DOHH2 (cell line): ENCODE measurements at regions not wholly inside any gene's neighbourhood (a gene's known extent, or its start where the extent isn't known, plus 50 kb on each side); places are given as distances from the start of the nearest gene placed in this dataset.
A peak's percentile ranks its signal among the peaks of the same experiment; 100 is the strongest.

Experiments
- H3F3A ChIP-seq: fragments of 200-600 bp; sonication (generic), shearing (Covaris generic); 2 replicates; pipeline ENCODE4 v1.6.0; 2016; ENCODE audit warnings: antibody characterized with exemption, mild to moderate bottlenecking; ENCODE audit not compliant: control insufficient read depth, insufficient read depth
- H3K27ac ChIP-seq: fragments of 200-600 bp; sonication (generic); 2 replicates; pipeline ENCODE4 v1.5.1; 2014; ENCODE audit warnings: low read depth, mild to moderate bottlenecking, low read length, moderate library complexity
- H3K27me3 ChIP-seq: fragments of 200-600 bp; sonication (generic); 2 replicates; pipeline ENCODE4 v1.6.1; 2014; ENCODE audit warnings: mild to moderate bottlenecking, low read length, mixed read lengths; ENCODE audit not compliant: control insufficient read depth
- H3K36me3 ChIP-seq: fragments of 200-600 bp; sonication (generic); 2 replicates; pipeline ENCODE4 v1.6.1; 2014; ENCODE audit warnings: mild to moderate bottlenecking, low read length, moderate library complexity, mixed read lengths; ENCODE audit not compliant: control insufficient read depth
- H3K4me1 ChIP-seq: fragments of 200-600 bp; sonication (generic); 2 replicates; pipeline ENCODE4 v1.6.1; 2014; ENCODE audit warnings: mild to moderate bottlenecking, low read length, mixed read lengths; ENCODE audit not compliant: control insufficient read depth
- H3K4me2 ChIP-seq: fragments of 200-600 bp; sonication (generic); 2 replicates; pipeline ENCODE4 v1.6.0; 2014; ENCODE audit warnings: mild to moderate bottlenecking, low read length, moderate library complexity
- H3K4me3 ChIP-seq: fragments of 200-600 bp; sonication (generic); 2 replicates; pipeline ENCODE4 v1.5.1; 2014; ENCODE audit warnings: mild to moderate bottlenecking, low read length, mixed read lengths
- H3K79me2 ChIP-seq: fragments of 200-600 bp; sonication (generic); 2 replicates; pipeline ENCODE4 v1.6.1; 2014; ENCODE audit warnings: mild to moderate bottlenecking, low read length, mixed read lengths; ENCODE audit not compliant: control insufficient read depth
- H3K9me2 ChIP-seq: fragments of 200-600 bp; sonication (generic); replicated peaks from 2 replicates; pipeline ENCODE4 v1.6.1; 2014; ENCODE audit warnings: mild to moderate bottlenecking, low read length, mixed read lengths; ENCODE audit not compliant: control insufficient read depth
- H3K9me3 ChIP-seq: fragments of 200-600 bp; sonication (generic); 2 replicates; pipeline ENCODE4 v1.6.1; 2014; ENCODE audit warnings: antibody characterized with exemption, low read length, mixed read lengths; ENCODE audit not compliant: control insufficient read depth, insufficient read depth
- H4K20me1 ChIP-seq: fragments of 200-600 bp; sonication (generic); 2 replicates; pipeline ENCODE4 v1.6.0; 2014; ENCODE audit warnings: low read depth, mild to moderate bottlenecking, antibody characterized with exemption, low read length, moderate library complexity; ENCODE audit not compliant: control insufficient read depth, insufficient read depth
- EZH2phosphoT487 ChIP-seq: fragments of 200-600 bp; sonication (generic); IDR thresholded peaks from 2 replicates; pipeline ENCODE4 v1.6.1; 2017; ENCODE audit warnings: borderline replicate concordance, mild to moderate bottlenecking, antibody characterized with exemption, low read length, moderate library complexity, mixed read lengths
- TF ChIP-seq, protein P1 (sequence below): fragments of 200-600 bp; sonication (generic); IDR thresholded peaks from one replicate; pipeline ENCODE4 v1.5.1; 2014; ENCODE audit warnings: antibody characterized with exemption, mild to moderate bottlenecking, low read depth, low read length; ENCODE audit not compliant: poor library complexity, severe bottlenecking

GRCh38 chr6:142562865-142563264 lies 261.1 kb downstream of the ADGRG6 start:
- no peak for TF ChIP-seq EZH2phosphoT487
- TF ChIP-seq, protein P1, sequence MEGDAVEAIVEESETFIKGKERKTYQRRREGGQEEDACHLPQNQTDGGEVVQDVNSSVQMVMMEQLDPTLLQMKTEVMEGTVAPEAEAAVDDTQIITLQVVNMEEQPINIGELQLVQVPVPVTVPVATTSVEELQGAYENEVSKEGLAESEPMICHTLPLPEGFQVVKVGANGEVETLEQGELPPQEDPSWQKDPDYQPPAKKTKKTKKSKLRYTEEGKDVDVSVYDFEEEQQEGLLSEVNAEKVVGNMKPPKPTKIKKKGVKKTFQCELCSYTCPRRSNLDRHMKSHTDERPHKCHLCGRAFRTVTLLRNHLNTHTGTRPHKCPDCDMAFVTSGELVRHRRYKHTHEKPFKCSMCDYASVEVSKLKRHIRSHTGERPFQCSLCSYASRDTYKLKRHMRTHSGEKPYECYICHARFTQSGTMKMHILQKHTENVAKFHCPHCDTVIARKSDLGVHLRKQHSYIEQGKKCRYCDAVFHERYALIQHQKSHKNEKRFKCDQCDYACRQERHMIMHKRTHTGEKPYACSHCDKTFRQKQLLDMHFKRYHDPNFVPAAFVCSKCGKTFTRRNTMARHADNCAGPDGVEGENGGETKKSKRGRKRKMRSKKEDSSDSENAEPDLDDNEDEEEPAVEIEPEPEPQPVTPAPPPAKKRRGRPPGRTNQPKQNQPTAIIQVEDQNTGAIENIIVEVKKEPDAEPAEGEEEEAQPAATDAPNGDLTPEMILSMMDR = no peak

DNA sequence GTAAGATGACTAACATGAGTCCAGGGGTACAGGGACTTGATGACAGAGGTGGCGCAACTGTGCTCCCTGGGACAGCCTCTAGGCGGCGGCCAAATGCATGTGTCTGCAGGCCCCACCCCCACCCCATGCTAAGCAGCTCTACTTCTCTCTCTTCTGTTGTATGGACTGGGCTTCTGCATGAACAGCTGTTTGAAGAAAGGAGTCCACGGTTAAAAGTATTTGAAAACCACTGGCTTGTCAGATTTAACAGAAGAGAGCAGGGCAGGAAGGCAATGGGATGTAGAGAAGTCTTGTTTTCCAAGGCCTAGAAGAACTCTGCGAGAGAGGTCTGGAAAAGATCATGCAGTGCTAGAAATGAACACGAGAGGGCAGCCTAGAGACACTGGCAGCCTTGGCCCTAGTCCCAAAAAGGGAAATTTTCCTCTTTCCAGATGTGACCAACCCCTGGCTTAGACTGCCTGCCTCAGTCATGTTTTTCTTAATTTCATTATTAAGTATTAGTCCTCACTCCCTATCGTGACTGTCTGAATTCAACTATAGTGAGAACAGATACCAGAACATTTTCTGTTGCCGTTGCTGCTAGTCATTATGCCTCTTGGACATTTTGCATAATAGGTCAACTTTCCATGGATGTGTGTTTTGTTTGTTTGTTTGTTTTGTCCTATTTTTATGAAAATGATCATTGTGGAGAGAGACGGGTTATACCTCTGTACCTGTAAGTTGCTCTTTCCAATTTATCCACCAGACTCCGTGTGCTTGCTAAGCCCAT lies 265.0 kb downstream of the ADGRG6 start:
- H3K79me2 ChIP-seq = no peaks in the 10 kb centered on the region
- no peaks in the 10 kb centered on the region for H3K4me1 ChIP-seq
- peaks cover 11% of the 10 kb centered on the region for H3K27me3 ChIP-seq
- H3K4me2 ChIP-seq = no peak overlapping the region
- no peaks in the 10 kb centered on the region for H3F3A ChIP-seq
- no peaks in the 10 kb centered on the region for H4K20me1 ChIP-seq
- no peak overlapping the region for H3K27ac ChIP-seq
- TF ChIP-seq, protein P1 = peak; percentile 84
- no peak for TF ChIP-seq EZH2phosphoT487
- H3K9me3 ChIP-seq = no peaks in the 10 kb centered on the region
- no peaks in the 10 kb centered on the region for H3K9me2 ChIP-seq
- no peak overlapping the region for H3K4me3 ChIP-seq
- H3K36me3 ChIP-seq = no peaks in the 10 kb centered on the region

More at GRCh38 chr6:142562865-142563264, 261.1 kb downstream of the ADGRG6 start:
- Histone ChIP-seq H3K4me2 (no peak overlapping the region), H3K27ac (no peak overlapping the region), H3K27me3 (no peaks in the 10 kb centered on the region), H3K79me2 (no peaks in the 10 kb centered on the region), H3K9me3 (no peaks in the 10 kb centered on the region), H4K20me1 (no peaks in the 10 kb centered on the region), H3K36me3 (no peaks in the 10 kb centered on the region), H3K4me3 (no peak overlapping the region), H3F3A (no peaks in the 10 kb centered on the region), H3K9me2 (no peaks in the 10 kb centered on the region), H3K4me1 (no peaks in the 10 kb centered on the region)

DNA sequence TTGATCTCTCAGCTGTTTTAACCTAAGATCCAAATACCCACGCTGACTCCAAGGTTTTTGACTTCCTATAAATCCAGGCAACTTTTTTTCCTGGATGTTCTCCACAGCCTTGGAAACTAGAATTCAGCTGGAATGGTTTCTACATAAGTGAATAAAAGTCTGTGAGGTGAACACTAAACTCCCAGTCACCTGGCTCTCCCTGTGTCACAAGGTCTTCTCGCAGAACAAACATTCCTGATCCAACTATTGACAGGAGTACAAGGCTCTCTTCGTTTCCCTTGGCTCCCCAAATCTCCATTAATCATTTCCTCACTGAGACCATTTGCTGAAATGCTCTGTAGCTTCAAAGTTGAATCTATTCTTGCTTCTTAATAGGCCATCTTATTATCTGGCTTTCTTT lies 265.7 kb downstream of the ADGRG6 start:
- H4K20me1 ChIP-seq = no peaks in the 10 kb centered on the region
- H3K79me2 ChIP-seq = no peaks in the 10 kb centered on the region
- H3K4me1 ChIP-seq = no peaks in the 10 kb centered on the region
- H3K9me3 ChIP-seq = no peaks in the 10 kb centered on the region
- TF ChIP-seq, protein P1 = no peak
- TF ChIP-seq EZH2phosphoT487 = no peak
- no peaks in the 10 kb centered on the region for H3K36me3 ChIP-seq
- H3K4me2 ChIP-seq = no peak overlapping the region
- no peaks in the 10 kb centered on the region for H3K9me2 ChIP-seq
- no peaks in the 10 kb centered on the region for H3F3A ChIP-seq
- no peak overlapping the region for H3K4me3 ChIP-seq
- H3K27ac ChIP-seq = no peak overlapping the region
- peaks cover 11% of the 10 kb centered on the region for H3K27me3 ChIP-seq
